Testis (tissue), 2 donors: ENCODE measurements at regions not wholly inside any gene's neighbourhood (a gene's known extent, or its start where the extent isn't known, plus 50 kb on each side); places are given as distances from the start of the nearest gene placed in this dataset.

Experiments used
- POLR2A ChIP-seq: fragments of 450-650 bp; IDR thresholded peaks from one replicate; pipeline ENCODE4 v1.6.1; 2017; ENCODE audit warnings: antibody characterized with exemption, mild to moderate bottlenecking, moderate library complexity
- TF ChIP-seq, protein P1 (sequence below), 3 experiments: fragments of 450-650 bp in 2 of 3; fragments of 200-600 bp in 1 of 3; sonication (generic) in 1 of 3; IDR thresholded peaks; one replicate each; pipeline ENCODE4 v1.5.1; 2016 to 2019; ENCODE audit warnings: antibody characterized with exemption in 3 of 3, mild to moderate bottlenecking in 2 of 3, moderate library complexity in 1 of 3

DNA sequence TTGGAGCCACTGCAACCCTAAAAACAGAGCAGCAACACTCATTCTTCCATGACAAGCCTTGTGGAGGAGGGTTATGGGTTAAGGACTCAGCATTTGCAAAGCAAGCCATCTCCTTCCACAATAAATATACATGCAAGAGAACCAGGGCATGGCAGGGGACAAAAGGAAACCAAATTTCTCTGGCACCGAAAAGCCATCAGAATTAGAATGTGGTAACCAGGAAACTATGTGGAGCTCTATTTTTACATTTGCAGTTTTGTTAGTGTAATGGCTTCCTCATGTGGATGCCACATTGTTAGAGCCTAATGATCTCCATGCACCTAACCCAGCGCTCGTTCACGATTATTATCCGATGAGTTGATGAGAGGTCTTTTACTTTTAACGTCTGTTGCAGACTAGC, 91.7 kb downstream of the NAV1 start:
- no peak for TF ChIP-seq POLR2A
- TF ChIP-seq, protein P1, sequence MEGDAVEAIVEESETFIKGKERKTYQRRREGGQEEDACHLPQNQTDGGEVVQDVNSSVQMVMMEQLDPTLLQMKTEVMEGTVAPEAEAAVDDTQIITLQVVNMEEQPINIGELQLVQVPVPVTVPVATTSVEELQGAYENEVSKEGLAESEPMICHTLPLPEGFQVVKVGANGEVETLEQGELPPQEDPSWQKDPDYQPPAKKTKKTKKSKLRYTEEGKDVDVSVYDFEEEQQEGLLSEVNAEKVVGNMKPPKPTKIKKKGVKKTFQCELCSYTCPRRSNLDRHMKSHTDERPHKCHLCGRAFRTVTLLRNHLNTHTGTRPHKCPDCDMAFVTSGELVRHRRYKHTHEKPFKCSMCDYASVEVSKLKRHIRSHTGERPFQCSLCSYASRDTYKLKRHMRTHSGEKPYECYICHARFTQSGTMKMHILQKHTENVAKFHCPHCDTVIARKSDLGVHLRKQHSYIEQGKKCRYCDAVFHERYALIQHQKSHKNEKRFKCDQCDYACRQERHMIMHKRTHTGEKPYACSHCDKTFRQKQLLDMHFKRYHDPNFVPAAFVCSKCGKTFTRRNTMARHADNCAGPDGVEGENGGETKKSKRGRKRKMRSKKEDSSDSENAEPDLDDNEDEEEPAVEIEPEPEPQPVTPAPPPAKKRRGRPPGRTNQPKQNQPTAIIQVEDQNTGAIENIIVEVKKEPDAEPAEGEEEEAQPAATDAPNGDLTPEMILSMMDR (IDR thresholded peaks at IDR 0.05) = no peak
